ENCODE measurements at regions not wholly inside any gene's neighbourhood (a gene's known extent, or its start where the extent isn't known, plus 50 kb on each side); places are given as distances from the start of the nearest gene placed in this dataset.

GRCh38 chr1:83113652-83114051 lies 885.3 kb downstream of the TTLL7 start:
- Histone ChIP-seq H3K27ac (ENCODE audit: low read depth, low read length) (no peak overlapping the region), H3K4me3 (ENCODE audit: low read depth, low read length) (no peak overlapping the region), H3K23ac (ENCODE audit: low read length) (no peak overlapping the region), H3K4me2 (ENCODE audit: low read length) (no peak overlapping the region), H2AFZ (ENCODE audit: insufficient read depth, low read length, poor library complexity) (no peak overlapping the region), H4K91ac (ENCODE audit: low read depth, low read length) (no peak overlapping the region), H3K27me3 (ENCODE audit: insufficient read depth, low read length) (no peaks in the 10 kb centered on the region), H3K4ac (ENCODE audit: low read depth, low read length) (no peak overlapping the region), H2AK5ac (ENCODE audit: low read length) (no peak overlapping the region), H2BK120ac (ENCODE audit: insufficient read depth, low read length, poor library complexity) (no peak overlapping the region), H3K79me2 (ENCODE audit: control insufficient read depth, insufficient read depth, low read length, poor library complexity) (no peaks in the 10 kb centered on the region), H3K36me3 (ENCODE audit: control insufficient read depth in 1 of 2, insufficient read depth in 2 of 2, low read length in 2 of 2) (no peaks in the 10 kb centered on the region), H3K9ac (ENCODE audit: low read length) (no peak overlapping the region), H4K12ac (ENCODE audit: low read depth, low read length) (no peak overlapping the region), H4K8ac (ENCODE audit: low read depth, low read length) (no peak overlapping the region), H3K79me1 (ENCODE audit: low read length) (no peaks in the 10 kb centered on the region), H3K18ac (ENCODE audit: low read length) (no peak overlapping the region), H3K14ac (ENCODE audit: low read length) (no peak overlapping the region), H2BK5ac (ENCODE audit: low read depth, low read length, poor library complexity) (no peak overlapping the region), H2BK12ac (ENCODE audit: low read length) (no peak overlapping the region), H3K4me1 (ENCODE audit: control insufficient read depth in 1 of 2, insufficient read depth in 2 of 2, low read length in 2 of 2) (no peaks in the 10 kb centered on the region), H3K9me3 (ENCODE audit: insufficient read depth, low read depth, low read length) (peaks cover 2% of the 10 kb centered on the region)
- no CpG with 5 or more reads among the region's 2 CpGs for WGBS (ENCODE audit: extremely low coverage, insufficient coverage, insufficient read length)
- DNase-seq = peak in 1 of 2 donors; percentile 16

- Histone ChIP-seq H4K8ac (ENCODE audit: low read depth, low read length) (no peak overlapping the region), H3K9me3 (ENCODE audit: insufficient read depth, low read depth, low read length) (peaks cover 2% of the 10 kb centered on the region), H3K79me1 (ENCODE audit: low read length) (no peaks in the 10 kb centered on the region), H2AK5ac (ENCODE audit: low read length) (no peak overlapping the region), H4K12ac (ENCODE audit: low read depth, low read length) (no peak overlapping the region), H2BK5ac (ENCODE audit: low read depth, low read length, poor library complexity) (no peak overlapping the region), H2BK12ac (ENCODE audit: low read length) (no peak overlapping the region), H3K36me3 (ENCODE audit: control insufficient read depth in 1 of 2, insufficient read depth in 2 of 2, low read length in 2 of 2) (no peaks in the 10 kb centered on the region), H3K27me3 (ENCODE audit: insufficient read depth, low read length) (no peaks in the 10 kb centered on the region), H3K9ac (ENCODE audit: low read length) (no peak overlapping the region), H3K27ac (ENCODE audit: low read depth, low read length) (no peak overlapping the region), H3K23ac (ENCODE audit: low read length) (no peak overlapping the region), H2BK120ac (ENCODE audit: insufficient read depth, low read length, poor library complexity) (no peak overlapping the region), H3K14ac (ENCODE audit: low read length) (no peak overlapping the region), H3K4me2 (ENCODE audit: low read length) (no peak overlapping the region), H3K4ac (ENCODE audit: low read depth, low read length) (no peak overlapping the region), H3K4me1 (ENCODE audit: control insufficient read depth in 1 of 2, insufficient read depth in 2 of 2, low read length in 2 of 2) (no peaks in the 10 kb centered on the region), H3K18ac (ENCODE audit: low read length) (no peak overlapping the region), H4K91ac (ENCODE audit: low read depth, low read length) (no peak overlapping the region), H2AFZ (ENCODE audit: insufficient read depth, low read length, poor library complexity) (no peak overlapping the region), H3K79me2 (ENCODE audit: control insufficient read depth, insufficient read depth, low read length, poor library complexity) (no peaks in the 10 kb centered on the region), H3K4me3 (ENCODE audit: low read depth, low read length) (no peak overlapping the region)
- no CpG with 5 or more reads among the region's 3 CpGs for WGBS (ENCODE audit: extremely low coverage, insufficient coverage, insufficient read length)
- DNase-seq = no peak
These were observed 886.6 kb downstream of the TTLL7 start for GRCh38 chr1:83112248-83112885.

GRCh38 chr1:83110156-83110555 lies 888.8 kb downstream of the TTLL7 start:
- no peaks in the 10 kb centered on the region for H3K79me1 ChIP-seq (ENCODE audit: low read length)
- no peak overlapping the region for H3K18ac ChIP-seq (ENCODE audit: low read length)
- H2BK120ac ChIP-seq (ENCODE audit: insufficient read depth, low read length, poor library complexity) = no peak overlapping the region
- no peak overlapping the region for H2AK5ac ChIP-seq (ENCODE audit: low read length)
- H3K9me3 ChIP-seq (ENCODE audit: insufficient read depth, low read depth, low read length) = peaks cover 2% of the 10 kb centered on the region
- DNase-seq = no peak
- no peak overlapping the region for H3K4me2 ChIP-seq (ENCODE audit: low read length)
- H3K27me3 ChIP-seq (ENCODE audit: insufficient read depth, low read length) = no peaks in the 10 kb centered on the region
- H3K4me1 ChIP-seq (ENCODE audit: control insufficient read depth in 1 of 2, insufficient read depth in 2 of 2, low read length in 2 of 2) = no peaks in the 10 kb centered on the region
- H4K91ac ChIP-seq (ENCODE audit: low read depth, low read length) = no peak overlapping the region
- H3K14ac ChIP-seq (ENCODE audit: low read length) = no peak overlapping the region
- H2BK12ac ChIP-seq (ENCODE audit: low read length) = no peak overlapping the region
- no peak overlapping the region for H3K9ac ChIP-seq (ENCODE audit: low read length)
- H4K12ac ChIP-seq (ENCODE audit: low read depth, low read length) = no peak overlapping the region
- no peak overlapping the region for H2BK5ac ChIP-seq (ENCODE audit: low read depth, low read length, poor library complexity)
- H3K4ac ChIP-seq (ENCODE audit: low read depth, low read length) = no peak overlapping the region
- no peaks in the 10 kb centered on the region for H3K79me2 ChIP-seq (ENCODE audit: control insufficient read depth, insufficient read depth, low read length, poor library complexity)
- no peak overlapping the region for H3K27ac ChIP-seq (ENCODE audit: low read depth, low read length)
- H3K23ac ChIP-seq (ENCODE audit: low read length) = no peak overlapping the region
- no peaks in the 10 kb centered on the region for H3K36me3 ChIP-seq (ENCODE audit: control insufficient read depth in 1 of 2, insufficient read depth in 2 of 2, low read length in 2 of 2)
- no peak overlapping the region for H2AFZ ChIP-seq (ENCODE audit: insufficient read depth, low read length, poor library complexity)
- no CpG with 5 or more reads among the region's 2 CpGs for WGBS (ENCODE audit: extremely low coverage, insufficient coverage, insufficient read length)
- no peak overlapping the region for H3K4me3 ChIP-seq (ENCODE audit: low read depth, low read length)
- H4K8ac ChIP-seq (ENCODE audit: low read depth, low read length) = no peak overlapping the region

GRCh38 chr1:83109692-83110091 lies 889.2 kb downstream of the TTLL7 start:
- H4K12ac ChIP-seq (ENCODE audit: low read depth, low read length) = no peak overlapping the region
- peak in 1 of 2 donors; percentile 55 for DNase-seq
- H3K9ac ChIP-seq (ENCODE audit: low read length) = no peak overlapping the region
- H2BK12ac ChIP-seq (ENCODE audit: low read length) = no peak overlapping the region
- H3K18ac ChIP-seq (ENCODE audit: low read length) = no peak overlapping the region
- no peak overlapping the region for H2AFZ ChIP-seq (ENCODE audit: insufficient read depth, low read length, poor library complexity)
- H3K9me3 ChIP-seq (ENCODE audit: insufficient read depth, low read depth, low read length) = peaks cover 2% of the 10 kb centered on the region
- no peaks in the 10 kb centered on the region for H3K79me2 ChIP-seq (ENCODE audit: control insufficient read depth, insufficient read depth, low read length, poor library complexity)
- no peak overlapping the region for H3K23ac ChIP-seq (ENCODE audit: low read length)
- WGBS (ENCODE audit: extremely low coverage, insufficient coverage, insufficient read length) = no CpG with 5 or more reads among the region's 1 CpG
- no peak overlapping the region for H4K91ac ChIP-seq (ENCODE audit: low read depth, low read length)
- no peak overlapping the region for H2BK5ac ChIP-seq (ENCODE audit: low read depth, low read length, poor library complexity)
- no peak overlapping the region for H3K14ac ChIP-seq (ENCODE audit: low read length)
- no peak overlapping the region for H3K27ac ChIP-seq (ENCODE audit: low read depth, low read length)
- H2AK5ac ChIP-seq (ENCODE audit: low read length) = no peak overlapping the region
- no peaks in the 10 kb centered on the region for H3K36me3 ChIP-seq (ENCODE audit: control insufficient read depth in 1 of 2, insufficient read depth in 2 of 2, low read length in 2 of 2)
- H3K4me1 ChIP-seq (ENCODE audit: control insufficient read depth in 1 of 2, insufficient read depth in 2 of 2, low read length in 2 of 2) = no peaks in the 10 kb centered on the region
- no peak overlapping the region for H2BK120ac ChIP-seq (ENCODE audit: insufficient read depth, low read length, poor library complexity)
- no peak overlapping the region for H3K4me2 ChIP-seq (ENCODE audit: low read length)
- no peak overlapping the region for H4K8ac ChIP-seq (ENCODE audit: low read depth, low read length)
- no peak overlapping the region for H3K4ac ChIP-seq (ENCODE audit: low read depth, low read length)
- H3K27me3 ChIP-seq (ENCODE audit: insufficient read depth, low read length) = no peaks in the 10 kb centered on the region
- H3K4me3 ChIP-seq (ENCODE audit: low read depth, low read length) = no peak overlapping the region
- no peaks in the 10 kb centered on the region for H3K79me1 ChIP-seq (ENCODE audit: low read length)
